G401.6 (cell line): ENCODE measurements at regions not wholly inside any gene's neighbourhood (a gene's known extent, or its start where the extent isn't known, plus 50 kb on each side); places are given as distances from the start of the nearest gene placed in this dataset.
"Not testable (repeated sequence)": the region's sequence is repeated elsewhere in the genome, so short reads cannot be mapped to it uniquely, and the experiment has no call there.

Experiments used
- FAIRE-seq: peaks from 2 replicates; lab custom pipeline; 2012; peaks lifted over from hg19 to GRCh38; lab: Jason Lieb, UNC

- FAIRE-seq, result no peak
Observed at GRCh38 chr4:138798404-138798803, 217.2 kb upstream of the NOCT start.

- FAIRE-seq, result no peak
Observed at GRCh38 chr4:138797646-138798045, 217.9 kb upstream of the NOCT start.

GRCh38 chr4:138796761-138797160 is 218.8 kb upstream of the NOCT start:
- FAIRE-seq, result no peak

- no peak for FAIRE-seq
Observed at GRCh38 chr4:138790706-138791340, 224.8 kb upstream of the NOCT start.

GRCh38 chr4:138789796-138790195 is 225.8 kb upstream of the NOCT start:
- FAIRE-seq, result no peak

GRCh38 chr4:138788857-138789256 is 226.7 kb upstream of the NOCT start:
- no peak for FAIRE-seq

GRCh38 chr4:138788267-138788790 is 227.3 kb upstream of the NOCT start:
- no peak for FAIRE-seq

- FAIRE-seq, result not testable (repeated sequence)
Observed at GRCh38 chr4:138779761-138780160, 235.8 kb upstream of the NOCT start.

GRCh38 chr4:138775890-138776289 is 239.7 kb upstream of the NOCT start:
- no peak for FAIRE-seq

GRCh38 chr4:138775489-138775888 is 240.1 kb upstream of the NOCT start:
- no peak for FAIRE-seq

- FAIRE-seq, result no peak
Observed at GRCh38 chr4:138774940-138775339, 240.6 kb upstream of the NOCT start.

GRCh38 chr4:138774125-138774524 is 241.5 kb upstream of the NOCT start:
- not testable (repeated sequence) for FAIRE-seq

- no peak for FAIRE-seq
Observed at GRCh38 chr4:138773321-138773720, 242.3 kb upstream of the NOCT start.

GRCh38 chr4:138772366-138772765 is 243.2 kb upstream of the NOCT start:
- no peak for FAIRE-seq

GRCh38 chr4:138770818-138771217 is 244.8 kb upstream of the NOCT start:
- FAIRE-seq, result no peak

GRCh38 chr4:138766332-138766731 is 249.2 kb upstream of the NOCT start:
- no peak for FAIRE-seq

GRCh38 chr4:138765442-138765841 is 250.1 kb upstream of the NOCT start:
- FAIRE-seq, result no peak

GRCh38 chr4:138761638-138762220 is 253.9 kb upstream of the NOCT start:
- no peak for FAIRE-seq

GRCh38 chr4:138759554-138759902 is 256.1 kb upstream of the NOCT start:
- no peak for FAIRE-seq

- no peak for FAIRE-seq
Observed at GRCh38 chr4:138758876-138759553, 256.6 kb upstream of the NOCT start.

GRCh38 chr4:138758196-138758595 is 257.4 kb upstream of the NOCT start:
- no peak for FAIRE-seq

GRCh38 chr4:138757432-138757831 is 258.1 kb upstream of the NOCT start:
- no peak for FAIRE-seq

- FAIRE-seq, result no peak
Observed at GRCh38 chr4:138756519-138756918, 259.1 kb upstream of the NOCT start.

- no peak for FAIRE-seq
Observed at GRCh38 chr4:138751309-138751708, 264.3 kb upstream of the NOCT start.
